ENCODE measurements at regions not wholly inside any gene's neighbourhood (a gene's known extent, or its start where the extent isn't known, plus 50 kb on each side); places are given as distances from the start of the nearest gene placed in this dataset.

DNA sequence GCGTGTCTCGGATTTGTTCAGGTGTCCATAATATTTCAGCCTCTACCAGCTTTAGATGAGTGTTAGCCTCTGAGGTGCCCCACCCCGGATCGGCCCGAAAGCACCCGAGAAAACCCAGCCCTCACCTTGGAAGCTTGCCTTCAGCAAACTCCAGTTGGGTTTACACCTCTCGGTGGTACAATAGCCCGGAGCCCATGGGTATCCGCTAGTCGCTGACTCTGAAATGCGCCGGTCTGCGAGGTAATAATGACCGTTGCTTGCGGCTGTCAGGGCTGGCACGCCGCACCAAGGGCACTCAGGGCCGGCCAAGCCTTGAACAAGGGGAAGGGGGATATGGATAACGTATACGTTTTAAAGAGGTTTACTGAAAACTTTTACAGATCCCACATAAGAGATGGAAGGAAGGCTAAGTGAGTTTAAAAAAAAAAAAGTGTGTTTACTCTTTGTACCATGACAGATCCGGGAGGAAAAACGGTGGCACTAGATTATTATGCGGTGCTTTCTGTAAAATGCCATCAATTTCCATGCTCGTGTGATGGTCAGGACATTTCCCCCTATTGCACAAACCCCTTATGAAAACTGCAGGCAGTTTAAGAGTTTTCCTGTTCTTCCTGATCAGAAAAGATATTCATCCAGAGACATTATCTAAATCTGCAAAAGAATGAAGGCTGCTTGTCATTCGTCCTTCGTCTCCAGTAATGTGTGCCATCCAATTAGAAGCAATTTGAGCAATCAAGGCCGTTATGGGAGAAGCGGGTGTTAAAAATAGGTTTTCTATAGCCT is 124.2 kb downstream of the TMEM161B start:
- no peak for DNase-seq (ENCODE audit: low read depth in 2 of 2)

GRCh38 chr5:88143693-88144218 is 124.9 kb downstream of the TMEM161B start:
- no peak for DNase-seq (ENCODE audit: low read depth in 2 of 2)

GRCh38 chr5:88142886-88143692 is 125.6 kb downstream of the TMEM161B start:
- no peak for DNase-seq (ENCODE audit: low read depth in 2 of 2)

GRCh38 chr5:88142636-88142885 is 126.1 kb downstream of the TMEM161B start:
- no peak for DNase-seq (ENCODE audit: low read depth in 2 of 2)

DNA sequence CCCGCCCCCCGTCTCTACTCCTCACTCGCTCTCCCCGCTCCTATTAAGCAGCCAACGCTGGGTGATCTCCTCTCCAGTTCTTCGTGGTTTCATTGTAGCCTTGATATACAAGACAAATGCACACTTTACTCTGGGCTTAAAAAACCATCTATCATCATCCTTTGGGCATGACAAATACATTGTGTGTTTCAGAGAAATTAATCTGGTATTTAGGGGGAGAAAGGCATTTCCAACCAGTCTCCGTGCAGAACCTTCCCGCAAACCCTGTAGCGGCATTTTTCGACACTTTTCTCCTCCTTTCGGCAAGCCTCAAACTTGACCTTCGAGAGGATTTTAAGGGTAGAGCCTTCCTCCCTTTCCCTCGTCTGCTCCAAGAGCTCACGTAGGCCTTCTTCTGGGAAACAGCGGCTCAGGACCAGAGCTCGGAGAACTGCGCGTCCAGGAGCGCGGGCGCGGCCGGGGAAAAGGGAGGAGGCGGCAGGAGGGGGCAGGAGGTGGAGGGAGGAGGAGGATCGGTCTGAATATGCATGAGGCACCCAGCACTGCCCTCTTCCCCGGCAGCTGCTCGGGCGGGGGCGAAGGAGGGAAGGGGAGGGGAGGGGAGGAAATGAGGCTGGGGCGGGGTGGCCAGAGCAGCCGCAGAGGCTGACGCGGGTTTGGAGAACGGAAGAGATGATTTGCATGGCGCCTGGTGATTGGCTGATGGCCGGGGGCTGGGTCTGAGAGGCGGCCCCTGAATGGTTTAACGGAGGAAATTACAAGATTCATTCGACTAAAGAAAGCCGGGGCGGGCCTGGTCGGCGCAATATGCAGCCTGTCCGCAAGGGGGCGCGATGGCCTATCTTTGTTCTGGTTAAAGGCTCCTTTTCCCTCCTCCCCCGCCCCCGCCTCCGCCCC is 127.5 kb downstream of the TMEM161B start:
- DNase-seq (ENCODE audit: low read depth in 2 of 2): peak; percentile 62 to 73

- no peak for DNase-seq (ENCODE audit: low read depth in 2 of 2)
Measured at GRCh38 chr5:88140396-88140855, 128.2 kb downstream of the TMEM161B start.

DNA sequence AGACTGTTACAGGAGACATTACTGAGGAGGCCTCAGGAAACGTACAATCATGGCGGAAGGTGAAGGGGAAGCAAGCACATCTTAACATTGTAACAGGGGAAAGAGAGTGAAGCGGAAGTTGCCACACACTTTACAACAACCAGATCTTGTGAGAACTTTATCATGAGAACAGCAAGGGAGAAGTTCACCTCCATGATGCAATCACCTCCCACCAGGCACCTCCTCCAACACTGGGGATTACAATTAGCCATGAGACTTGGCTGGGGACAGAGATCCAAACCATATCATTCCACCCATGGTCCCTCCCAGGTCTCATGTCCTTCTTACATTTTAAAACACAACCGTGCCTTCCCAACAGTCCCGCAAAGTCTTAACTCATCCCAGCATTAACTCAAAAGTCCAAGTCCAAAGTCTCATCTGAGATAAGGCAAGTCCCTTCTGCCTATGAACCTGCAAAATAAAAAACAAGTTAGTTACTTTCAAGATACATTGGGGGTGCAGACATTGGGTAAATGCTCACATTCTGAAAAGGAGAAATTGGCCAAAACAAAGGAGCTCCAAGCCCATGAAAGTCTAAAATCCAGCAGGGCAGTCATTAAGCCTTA is 138.3 kb downstream of the TMEM161B start:
- DNase-seq (ENCODE audit: low read depth in 2 of 2): no peak

DNA sequence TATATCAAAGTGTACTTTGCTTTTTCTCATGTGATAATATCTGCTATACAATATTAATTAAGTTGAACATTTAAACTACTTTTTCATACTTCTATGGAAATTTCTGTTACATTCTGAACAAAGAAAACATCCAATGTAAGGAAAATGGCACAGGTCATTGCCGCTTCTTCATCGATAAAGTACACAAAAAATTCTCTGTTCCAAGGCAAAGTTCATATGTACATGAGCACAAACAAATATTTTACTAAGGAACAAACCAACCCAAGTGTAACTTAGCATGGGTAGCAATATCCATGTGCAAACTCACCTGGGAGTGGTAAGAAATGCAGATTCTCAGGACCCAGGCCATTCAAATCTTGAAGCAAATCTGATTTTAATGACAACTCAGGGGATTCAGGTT is 139.8 kb downstream of the TMEM161B start:
- no peak for DNase-seq (ENCODE audit: low read depth in 2 of 2)

- no peak for DNase-seq (ENCODE audit: low read depth in 2 of 2)
Measured at GRCh38 chr5:88119535-88120125, 149.0 kb downstream of the TMEM161B start.

DNA sequence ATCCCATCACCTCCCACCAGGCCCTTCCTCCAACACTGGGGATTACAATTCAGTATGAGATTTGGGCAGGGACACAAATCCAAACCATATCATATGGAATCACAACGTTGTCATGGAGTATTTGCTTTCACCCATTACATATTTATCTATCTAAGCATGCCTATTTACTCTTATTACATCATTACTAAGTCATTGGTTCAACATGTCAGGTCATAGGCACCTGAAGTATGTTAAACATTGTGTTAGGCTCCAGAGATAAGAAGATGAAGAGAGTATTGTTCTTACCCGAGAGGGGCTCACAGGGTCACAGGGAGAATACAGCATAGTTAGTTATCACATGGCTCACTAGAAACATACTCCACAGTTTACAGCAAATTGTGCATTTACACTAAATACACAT is 150.5 kb downstream of the TMEM161B start:
- no peak for DNase-seq (ENCODE audit: low read depth in 2 of 2)

DNA sequence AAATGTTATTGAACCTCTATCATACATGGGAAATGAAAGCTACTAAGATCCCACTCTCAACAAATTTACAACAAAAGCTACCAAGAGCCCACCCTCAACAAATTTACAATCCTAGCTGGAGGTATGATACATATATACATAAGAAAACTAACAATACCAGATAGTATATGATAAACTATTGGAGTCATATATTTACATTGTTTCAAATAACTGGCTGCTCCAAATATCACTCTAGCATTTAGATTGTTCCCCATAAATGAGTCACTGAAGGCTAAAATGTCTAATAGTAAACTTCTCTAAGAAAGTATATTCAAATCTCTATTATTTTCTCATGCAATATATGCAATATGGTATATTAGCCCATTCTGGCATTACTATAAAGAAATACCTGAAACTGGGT is 151.1 kb downstream of the TMEM161B start:
- DNase-seq (ENCODE audit: low read depth in 2 of 2): no peak

DNA sequence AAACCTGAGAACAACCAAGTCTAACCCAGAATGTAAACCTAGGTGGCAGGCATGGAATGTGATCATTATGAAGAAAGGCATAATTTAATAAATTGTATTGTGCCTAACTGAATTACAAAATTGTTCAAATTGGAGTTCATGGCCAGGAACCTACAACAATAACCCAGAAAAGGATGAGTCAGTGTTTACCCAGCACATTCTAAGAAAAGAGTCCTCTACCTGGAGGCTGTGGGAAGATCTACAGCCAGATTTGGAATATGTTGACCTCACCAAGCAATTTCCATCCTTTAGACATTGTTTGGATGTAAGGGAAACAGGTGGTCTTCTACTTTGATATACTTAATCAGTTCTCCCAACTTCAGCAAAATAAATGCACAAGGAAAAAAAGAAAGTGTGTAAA is 152.2 kb downstream of the TMEM161B start:
- DNase-seq (ENCODE audit: low read depth in 2 of 2): no peak

DNA sequence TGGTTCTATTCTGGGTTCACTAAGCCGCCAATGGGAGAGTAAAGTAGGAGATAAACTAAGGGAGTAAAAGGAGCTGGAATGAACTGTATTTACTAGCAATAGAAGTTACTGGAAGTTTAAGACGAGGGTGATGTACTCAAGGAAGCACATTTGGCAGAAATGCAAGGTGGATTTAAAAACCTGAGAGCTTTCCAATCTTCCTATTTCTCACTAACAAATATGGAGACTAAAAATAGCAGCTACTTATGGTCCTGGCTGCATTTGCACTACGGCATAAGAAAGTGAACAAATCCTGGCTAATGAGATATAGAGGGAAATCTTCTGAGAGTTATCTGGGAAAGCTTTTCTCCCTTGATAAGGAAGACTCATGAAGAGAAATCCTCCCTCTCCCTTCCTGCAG is 153.4 kb downstream of the TMEM161B start:
- no peak for DNase-seq (ENCODE audit: low read depth in 2 of 2)

DNA sequence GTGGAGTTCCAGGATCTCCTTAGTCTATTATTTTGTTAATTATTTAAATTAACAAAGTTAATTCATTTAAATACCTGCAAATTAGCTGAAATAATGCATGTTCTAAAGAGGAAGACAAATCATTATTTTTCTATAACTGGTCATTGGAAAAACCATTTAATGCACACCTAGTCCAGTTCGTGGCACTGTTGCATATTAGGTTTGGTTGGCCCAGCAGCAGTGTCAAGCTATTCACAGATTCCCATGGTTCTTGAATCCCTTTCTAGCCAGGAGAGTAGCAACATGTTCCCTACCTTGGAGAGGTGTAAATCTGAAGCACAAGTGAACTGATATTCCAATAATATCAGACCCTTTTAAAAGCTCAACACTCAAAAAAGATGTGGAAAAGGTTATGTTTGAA is 155.2 kb downstream of the TMEM161B start:
- DNase-seq (ENCODE audit: low read depth in 2 of 2): no peak

DNA sequence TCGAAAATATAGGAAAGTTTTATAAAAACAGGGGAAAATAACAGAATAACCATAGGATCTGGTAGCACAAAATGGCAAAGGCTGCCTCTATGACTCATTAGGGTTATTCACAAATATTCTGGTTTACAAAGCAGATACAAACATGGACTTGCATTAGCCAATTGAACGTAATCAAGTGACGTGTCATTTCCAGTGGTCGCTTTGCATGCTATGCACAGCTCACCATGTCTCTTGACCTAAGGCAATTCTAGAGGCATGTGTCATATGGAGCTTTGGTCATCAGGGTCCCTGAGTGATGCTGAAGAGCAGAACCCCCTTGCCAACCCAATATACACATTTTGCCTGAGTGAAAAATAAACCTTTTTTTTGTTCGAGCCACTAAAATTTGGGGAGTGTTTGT is 158.8 kb downstream of the TMEM161B start:
- no peak for DNase-seq (ENCODE audit: low read depth in 2 of 2)

DNA sequence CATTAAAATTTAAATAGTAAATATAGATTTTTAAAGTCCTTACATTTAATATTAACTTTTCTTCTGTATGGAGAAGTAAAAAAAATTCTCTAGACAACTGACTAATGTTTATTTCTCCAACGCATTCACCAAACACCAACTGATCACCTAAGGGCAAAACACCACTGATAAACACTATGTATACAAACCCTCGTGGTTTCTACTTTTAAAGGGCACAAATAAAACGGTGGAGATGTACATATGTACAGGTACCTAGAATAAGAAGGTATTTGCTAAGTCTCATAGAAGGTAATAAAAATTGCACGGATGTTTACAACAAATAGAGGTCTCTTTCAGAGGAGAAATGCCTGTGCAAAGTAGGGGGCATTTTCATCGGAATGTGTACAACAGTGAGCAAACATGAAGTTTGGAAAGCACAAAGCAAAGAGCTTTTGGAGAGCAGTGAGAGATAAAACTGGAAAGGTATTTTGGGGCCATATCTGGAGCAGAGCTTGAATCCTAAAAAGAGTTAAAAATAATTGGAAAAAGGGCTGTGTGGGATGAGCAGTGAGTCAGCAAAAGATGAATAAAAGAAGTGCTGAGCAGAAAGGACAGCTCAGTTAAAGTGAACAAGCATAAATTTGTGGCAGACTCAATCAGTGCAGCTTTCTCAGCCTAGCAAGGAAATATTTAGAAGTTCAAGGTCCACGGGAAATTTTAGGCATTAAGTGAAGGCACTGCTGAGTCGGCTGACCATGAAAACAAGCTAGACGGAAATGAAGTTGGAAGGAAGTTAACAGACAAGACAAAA is 160.0 kb downstream of the TMEM161B start:
- DNase-seq (ENCODE audit: low read depth in 2 of 2): no peak

GRCh38 chr5:88094906-88095496 is 173.6 kb downstream of the TMEM161B start:
- no peak for DNase-seq (ENCODE audit: low read depth in 2 of 2)

GRCh38 chr5:88094403-88094802 is 174.2 kb downstream of the TMEM161B start:
- no peak for DNase-seq (ENCODE audit: low read depth in 2 of 2)

- DNase-seq (ENCODE audit: low read depth in 2 of 2): no peak
Measured at GRCh38 chr5:88093765-88094164, 174.9 kb downstream of the TMEM161B start.

DNA sequence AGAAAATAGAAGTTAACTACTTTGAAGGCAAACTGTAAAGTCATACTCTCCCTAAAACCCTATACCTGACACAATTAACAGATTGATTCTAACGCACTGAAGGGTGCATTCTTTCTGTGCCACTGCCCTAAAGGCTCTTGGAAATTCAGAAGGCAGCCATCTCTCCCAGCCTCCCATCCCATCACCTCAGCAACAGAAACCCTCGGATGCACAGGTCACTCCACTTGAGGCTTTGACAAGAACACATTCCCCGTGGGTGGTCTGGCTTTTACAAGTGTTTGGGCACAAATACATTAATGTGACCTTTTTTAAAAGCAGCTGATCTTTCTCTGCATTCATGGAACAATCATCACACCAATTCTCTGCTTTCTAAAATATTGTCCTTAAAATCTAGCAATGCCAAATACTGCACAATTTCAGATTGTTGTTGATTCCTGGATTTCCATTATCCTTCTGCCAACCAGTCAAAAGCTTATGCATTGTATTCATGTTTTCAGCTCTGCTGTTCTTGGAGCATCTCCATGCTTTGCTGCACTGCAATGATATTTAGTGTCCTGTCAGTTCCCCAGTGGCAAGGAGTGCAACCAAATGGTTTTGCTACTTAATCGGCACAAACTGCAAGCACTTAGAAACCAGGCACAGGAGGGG is 175.6 kb downstream of the TMEM161B start:
- no peak for DNase-seq (ENCODE audit: low read depth in 2 of 2)

Measured in stimulated activated CD8-positive, alpha-beta memory T cell treated with anti-CD3 and anti-CD28 coated beads, Interleukin-15, amount 100 ng/mL, for 4 hours (primary cell).